ENCODE measurements at regions not wholly inside any gene's neighbourhood (a gene's known extent, or its start where the extent isn't known, plus 50 kb on each side); places are given as distances from the start of the nearest gene placed in this dataset.

DNA sequence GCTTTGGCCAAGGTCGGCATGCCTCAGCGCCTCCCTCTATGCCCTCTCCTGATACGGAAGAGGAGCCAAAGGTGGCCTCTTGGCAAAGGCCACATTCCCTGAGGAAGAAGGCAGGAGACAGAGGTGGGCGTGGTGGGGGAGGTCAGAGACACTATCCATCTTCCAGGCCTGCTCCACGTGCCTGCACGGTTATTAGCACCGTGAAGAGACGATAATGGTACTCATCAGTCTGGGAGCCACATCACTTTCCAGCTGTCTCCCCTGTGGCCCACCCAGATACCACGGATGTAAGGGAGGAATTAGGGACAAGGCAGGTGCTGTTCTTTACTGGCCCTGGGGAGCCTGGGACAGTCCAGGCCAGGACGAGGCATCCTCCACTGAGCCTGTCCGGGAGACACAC is 354.3 kb downstream of the MN1 start:
- TF ChIP-seq, protein P1, sequence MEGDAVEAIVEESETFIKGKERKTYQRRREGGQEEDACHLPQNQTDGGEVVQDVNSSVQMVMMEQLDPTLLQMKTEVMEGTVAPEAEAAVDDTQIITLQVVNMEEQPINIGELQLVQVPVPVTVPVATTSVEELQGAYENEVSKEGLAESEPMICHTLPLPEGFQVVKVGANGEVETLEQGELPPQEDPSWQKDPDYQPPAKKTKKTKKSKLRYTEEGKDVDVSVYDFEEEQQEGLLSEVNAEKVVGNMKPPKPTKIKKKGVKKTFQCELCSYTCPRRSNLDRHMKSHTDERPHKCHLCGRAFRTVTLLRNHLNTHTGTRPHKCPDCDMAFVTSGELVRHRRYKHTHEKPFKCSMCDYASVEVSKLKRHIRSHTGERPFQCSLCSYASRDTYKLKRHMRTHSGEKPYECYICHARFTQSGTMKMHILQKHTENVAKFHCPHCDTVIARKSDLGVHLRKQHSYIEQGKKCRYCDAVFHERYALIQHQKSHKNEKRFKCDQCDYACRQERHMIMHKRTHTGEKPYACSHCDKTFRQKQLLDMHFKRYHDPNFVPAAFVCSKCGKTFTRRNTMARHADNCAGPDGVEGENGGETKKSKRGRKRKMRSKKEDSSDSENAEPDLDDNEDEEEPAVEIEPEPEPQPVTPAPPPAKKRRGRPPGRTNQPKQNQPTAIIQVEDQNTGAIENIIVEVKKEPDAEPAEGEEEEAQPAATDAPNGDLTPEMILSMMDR (IDR thresholded peaks at IDR 0.05; ENCODE audit: low read depth, low read length, missing control alignments) = no peak
- DNase-seq (ENCODE audit: low read depth) = no peak
- H3K4me3 ChIP-seq (ENCODE audit: low read depth, low read length) = no peak overlapping the region

DNA sequence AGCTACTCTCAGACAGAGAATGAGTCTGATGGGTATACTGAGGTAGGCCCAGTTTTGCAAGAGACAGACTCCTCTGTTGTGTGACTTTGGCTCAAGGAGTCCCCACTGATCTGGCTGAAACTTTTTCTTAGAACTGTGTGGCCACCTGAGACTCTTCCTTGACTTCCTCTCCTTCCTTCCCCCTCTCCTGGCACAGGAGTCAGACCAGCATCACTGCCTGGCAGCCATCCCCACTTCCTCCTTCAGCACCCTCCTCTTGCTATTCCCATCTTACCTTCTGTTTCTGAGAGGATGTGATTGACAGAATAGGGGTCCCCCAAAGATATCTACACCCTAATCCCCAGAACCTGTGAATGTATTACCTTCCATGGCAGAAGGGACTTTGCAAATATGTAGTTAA is 351.1 kb downstream of the MN1 start:
- no peak for DNase-seq (ENCODE audit: low read depth)
- TF ChIP-seq, protein P1 (IDR thresholded peaks at IDR 0.05; ENCODE audit: low read depth, low read length, missing control alignments) = no peak
- no peak overlapping the region for H3K4me3 ChIP-seq (ENCODE audit: low read depth, low read length)

DNA sequence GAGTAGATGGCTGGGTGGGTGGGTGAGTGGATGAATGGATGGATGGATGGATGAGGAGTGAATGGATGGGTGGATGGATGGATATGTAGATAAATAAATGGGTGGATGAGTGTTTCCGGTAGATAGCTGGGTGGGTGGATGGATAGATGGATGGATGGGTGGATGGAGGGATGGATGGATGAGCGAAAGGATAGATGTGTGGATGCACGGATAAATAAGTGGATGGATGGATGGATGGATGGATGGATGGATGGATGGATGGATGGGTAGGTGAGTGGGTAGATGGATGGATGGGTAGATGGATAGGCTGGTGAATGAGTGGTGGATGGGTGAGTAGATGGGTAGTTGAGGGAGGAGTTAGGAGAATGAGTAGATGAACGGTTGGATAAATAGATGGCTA is 349.3 kb downstream of the MN1 start:
- DNase-seq (ENCODE audit: low read depth) = no peak
- no peak overlapping the region for H3K4me3 ChIP-seq (ENCODE audit: low read depth, low read length)
- TF ChIP-seq, protein P1 (IDR thresholded peaks at IDR 0.05; ENCODE audit: low read depth, low read length, missing control alignments) = no peak

DNA sequence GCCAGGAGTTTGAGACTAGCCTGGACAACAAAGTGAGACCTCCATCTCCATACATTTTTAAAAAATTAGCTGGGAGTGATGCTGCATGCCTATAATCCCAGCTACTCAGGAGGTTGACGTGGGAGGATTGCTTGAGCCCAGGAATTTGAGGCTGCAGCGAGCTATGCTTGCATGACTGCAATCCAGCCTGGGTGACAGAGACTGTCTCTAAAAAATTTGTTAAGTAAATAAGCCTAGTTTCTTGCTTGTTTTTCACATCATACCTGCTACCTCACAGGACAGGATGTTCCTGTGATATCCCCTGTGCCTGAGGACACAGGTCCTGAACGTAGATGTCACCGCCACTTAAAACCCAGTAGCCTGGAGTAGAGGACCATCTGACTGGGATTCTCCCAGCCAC is 348.6 kb downstream of the MN1 start:
- DNase-seq (ENCODE audit: low read depth) = no peak
- TF ChIP-seq, protein P1 (IDR thresholded peaks at IDR 0.05; ENCODE audit: low read depth, low read length, missing control alignments) = no peak
- H3K4me3 ChIP-seq (ENCODE audit: low read depth, low read length) = no peak overlapping the region

DNA sequence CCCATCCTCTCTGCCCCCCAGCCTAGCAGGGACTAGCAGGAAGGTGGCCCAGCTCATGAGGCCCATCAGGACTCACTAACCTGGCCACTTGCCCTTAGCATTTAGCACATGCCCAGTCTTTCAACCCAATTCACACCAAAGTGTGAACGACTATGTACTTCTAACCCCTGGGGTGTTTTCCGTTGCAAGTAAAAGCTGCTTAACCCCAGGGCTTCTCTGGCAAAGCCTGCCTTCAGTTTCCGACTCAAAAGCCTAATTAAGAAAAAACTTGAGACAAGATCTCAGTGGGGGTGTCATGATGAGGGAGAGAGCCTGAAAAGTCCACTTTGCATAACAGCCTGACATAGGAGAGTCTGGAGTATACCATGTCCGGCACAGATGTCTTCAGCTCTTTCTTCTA is 347.8 kb downstream of the MN1 start:
- TF ChIP-seq, protein P1 (IDR thresholded peaks at IDR 0.05; ENCODE audit: low read depth, low read length, missing control alignments) = no peak
- no peak overlapping the region for H3K4me3 ChIP-seq (ENCODE audit: low read depth, low read length)
- no peak for DNase-seq (ENCODE audit: low read depth)

DNA sequence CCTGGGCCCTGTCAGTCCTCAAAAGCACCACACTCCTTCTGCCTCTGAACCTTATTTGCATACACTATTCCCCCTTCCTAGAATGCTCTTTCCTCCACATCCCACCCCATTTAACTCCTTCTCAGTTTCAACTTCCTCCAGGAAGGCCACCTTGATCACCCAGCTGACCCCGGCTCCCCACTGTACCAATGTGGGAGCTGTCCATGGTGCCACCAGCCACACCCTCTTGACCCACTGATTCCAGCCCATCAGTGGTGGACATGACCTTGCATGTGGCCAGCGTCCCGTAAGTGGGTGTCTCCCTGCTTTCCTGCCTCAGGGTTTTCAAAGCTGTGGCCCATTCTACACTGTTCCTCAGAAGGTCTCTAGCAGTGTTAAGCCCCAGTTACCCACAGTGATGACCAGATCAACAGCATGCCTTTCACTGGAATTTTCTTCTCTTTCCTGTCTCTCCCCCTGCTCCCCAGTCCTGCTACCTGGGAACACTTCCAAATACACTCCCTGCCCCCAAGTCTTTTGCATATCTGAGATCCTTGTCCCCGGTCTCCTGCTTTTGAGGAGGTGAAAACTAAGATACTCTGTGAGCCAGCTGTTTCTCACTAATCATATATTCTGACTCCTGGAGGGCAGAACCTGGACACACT is 346.6 kb downstream of the MN1 start:
- DNase-seq (ENCODE audit: low read depth) = no peak

DNA sequence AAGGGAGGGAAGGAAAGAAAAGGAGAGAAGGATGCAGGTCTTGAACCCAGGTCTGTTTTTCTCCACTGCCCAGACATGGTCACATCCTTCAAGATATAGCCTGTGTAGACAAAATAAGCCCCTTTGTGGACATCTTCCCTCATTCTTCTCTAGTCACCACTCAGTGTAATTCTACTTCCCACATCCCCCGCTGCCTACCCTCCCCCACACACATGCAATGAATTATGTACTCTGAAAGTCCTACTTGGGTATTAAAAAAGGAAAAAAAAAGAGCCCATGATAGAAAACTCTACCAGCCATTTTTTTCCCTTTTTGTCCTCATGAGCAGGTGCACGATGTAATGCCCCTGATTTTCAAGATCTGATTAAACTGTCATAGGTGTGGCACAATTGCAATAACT is 346.0 kb downstream of the MN1 start:
- TF ChIP-seq, protein P1 (IDR thresholded peaks at IDR 0.05; ENCODE audit: low read depth, low read length, missing control alignments) = no peak
- DNase-seq (ENCODE audit: low read depth) = no peak
- H3K4me3 ChIP-seq (ENCODE audit: low read depth, low read length) = no peak overlapping the region

More for the DNA sequence above, 346.6 kb downstream of the MN1 start:
- H3K4me3 ChIP-seq (ENCODE audit: low read depth, low read length) = no peak overlapping the region
- TF ChIP-seq, protein P1 (IDR thresholded peaks at IDR 0.05; ENCODE audit: low read depth, low read length, missing control alignments) = no peak
